Astrocyte (in vitro differentiated cells and primary cell): ENCODE measurements at regions not wholly inside any gene's neighbourhood (a gene's known extent, or its start where the extent isn't known, plus 50 kb on each side); places are given as distances from the start of the nearest gene placed in this dataset.
A peak's percentile ranks its signal among the peaks of the same experiment; 100 is the strongest.

Experiments
- DNase-seq: peaks from one replicate; pipeline ENCODE4 v3.0.0-alpha.2; 2010; ENCODE audit warnings: low read depth
- FAIRE-seq: peaks from 2 replicates; lab custom pipeline; 2011; peaks lifted over from hg19 to GRCh38; lab: Jason Lieb, UNC
- H2AFZ ChIP-seq: 2 replicates; pipeline ENCODE4 v1.6.0; 2012; ENCODE audit warnings: low read depth, low read length, inconsistent platforms
- H3K27ac ChIP-seq: 2 replicates; pipeline ENCODE4 v1.5.1; 2011; ENCODE audit warnings: low read depth, low read length, inconsistent platforms
- H3K27me3 ChIP-seq: 2 replicates; pipeline ENCODE4 v1.6.0; 2011; ENCODE audit warnings: low read length, inconsistent platforms; ENCODE audit not compliant: insufficient read depth
- H3K36me3 ChIP-seq: 2 replicates; pipeline ENCODE4 v1.5.1; 2011; ENCODE audit warnings: low read length, inconsistent platforms; ENCODE audit not compliant: insufficient read depth
- H3K4me1 ChIP-seq: 2 replicates; pipeline ENCODE4 v1.5.1; 2011; ENCODE audit warnings: low read length, inconsistent platforms; ENCODE audit not compliant: insufficient read depth
- H3K4me2 ChIP-seq: 2 replicates; pipeline ENCODE4 v1.6.0; 2012; ENCODE audit warnings: low read length, inconsistent platforms
- H3K4me3 ChIP-seq: 2 replicates; pipeline ENCODE4 v1.5.1; 2011; ENCODE audit warnings: low read depth, mild to moderate bottlenecking, low read length, inconsistent platforms; ENCODE audit not compliant: insufficient read depth
- H3K79me2 ChIP-seq: 2 replicates; pipeline ENCODE4 v1.6.0; 2012; ENCODE audit warnings: mild to moderate bottlenecking, low read length, inconsistent platforms; ENCODE audit not compliant: insufficient read depth
- H3K9ac ChIP-seq: 2 replicates; pipeline ENCODE4 v1.6.0; 2012; ENCODE audit warnings: mild to moderate bottlenecking, low read length, inconsistent platforms
- H3K9me3 ChIP-seq: 2 replicates; pipeline ENCODE4 v1.5.1; 2012; ENCODE audit warnings: low read depth, mild to moderate bottlenecking, low read length, inconsistent platforms; ENCODE audit not compliant: insufficient read depth
- H4K20me1 ChIP-seq: 2 replicates; pipeline ENCODE4 v1.6.0; 2012; ENCODE audit warnings: low read length, inconsistent platforms; ENCODE audit not compliant: insufficient read depth
- H3K27ac Mint-ChIP-seq: one replicate; pipeline ENCODE4 v1.8.0; 2021; ENCODE audit warnings: mild to moderate bottlenecking, mixed read lengths; ENCODE audit not compliant: unreplicated experiment
- H3K27me3 Mint-ChIP-seq: one replicate; pipeline ENCODE4 v1.8.0; 2021; ENCODE audit warnings: low read depth, mixed read lengths; ENCODE audit not compliant: unreplicated experiment
- H3K36me3 Mint-ChIP-seq: one replicate; pipeline ENCODE4 v1.8.0; 2021; ENCODE audit warnings: low read depth, mixed read lengths; ENCODE audit not compliant: unreplicated experiment
- H3K4me1 Mint-ChIP-seq: one replicate; pipeline ENCODE4 v1.8.0; 2021; ENCODE audit warnings: low read depth, mixed read lengths; ENCODE audit not compliant: unreplicated experiment
- H3K4me3 Mint-ChIP-seq: one replicate; pipeline ENCODE4 v1.8.0; 2021; ENCODE audit warnings: mild to moderate bottlenecking, moderate library complexity, mixed read lengths; ENCODE audit not compliant: unreplicated experiment
- H3K9me3 Mint-ChIP-seq: one replicate; pipeline ENCODE4 v1.8.0; 2021; ENCODE audit warnings: mild to moderate bottlenecking, mixed read lengths; ENCODE audit not compliant: unreplicated experiment
- CTCF ChIP-seq: IDR thresholded peaks from 2 replicates; pipeline ENCODE4 v1.5.1; 2011; ENCODE audit warnings: low read depth, mild to moderate bottlenecking, inconsistent platforms, low read length, moderate library complexity; ENCODE audit not compliant: insufficient read depth
- EZH2 ChIP-seq: IDR thresholded peaks from 2 replicates; pipeline ENCODE4 v1.6.1; 2012; ENCODE audit warnings: mild to moderate bottlenecking, low read length, inconsistent platforms; ENCODE audit not compliant: insufficient read depth

GRCh38 chr19:31148671-31149070, 200.6 kb downstream of the TSHZ3 start:
- Histone ChIP-seq H3K4me3 (no peak overlapping the region), H3K79me2 (no peaks in the 10 kb centered on the region), H2AFZ (no peak overlapping the region), H3K36me3 (no peaks in the 10 kb centered on the region), H3K27ac (no peak overlapping the region), H3K9ac (no peak overlapping the region), H4K20me1 (no peaks in the 10 kb centered on the region), H3K4me1 (no peaks in the 10 kb centered on the region), H3K27me3 (no peaks in the 10 kb centered on the region), H3K9me3 (peaks cover 2% of the 10 kb centered on the region), H3K4me2 (no peak overlapping the region)
- Mint-ChIP-seq H3K4me3 (no peak overlapping the region), H3K36me3 (peaks cover 3% of the 10 kb centered on the region), H3K27ac (no peak overlapping the region), H3K27me3 (peaks cover 9% of the 10 kb centered on the region), H3K9me3 (no peaks in the 10 kb centered on the region), H3K4me1 (no peaks in the 10 kb centered on the region)
- no peak for DNase-seq
- FAIRE-seq: no peak
- TF ChIP-seq CTCF (no peak), EZH2 (no peak)

GRCh38 chr19:31147234-31147633, 202.0 kb downstream of the TSHZ3 start:
- H3K9me3 Mint-ChIP-seq: peaks cover 2% of the 10 kb centered on the region
- H3K9ac ChIP-seq: no peak overlapping the region
- TF ChIP-seq CTCF (no peak), EZH2 (no peak)
- no peaks in the 10 kb centered on the region for H3K4me1 ChIP-seq
- no peak overlapping the region for H2AFZ ChIP-seq
- no peaks in the 10 kb centered on the region for H3K9me3 ChIP-seq
- peaks cover 9% of the 10 kb centered on the region for H3K27me3 Mint-ChIP-seq
- no peak overlapping the region for H3K27ac ChIP-seq
- H4K20me1 ChIP-seq: no peaks in the 10 kb centered on the region
- H3K36me3 ChIP-seq: no peaks in the 10 kb centered on the region
- H3K4me3 ChIP-seq: no peak overlapping the region
- no peak overlapping the region for H3K4me2 ChIP-seq
- peaks cover 3% of the 10 kb centered on the region for H3K36me3 Mint-ChIP-seq
- no peak for FAIRE-seq
- H3K4me3 Mint-ChIP-seq: no peak overlapping the region
- no peaks in the 10 kb centered on the region for H3K79me2 ChIP-seq
- no peaks in the 10 kb centered on the region for H3K4me1 Mint-ChIP-seq
- no peaks in the 10 kb centered on the region for H3K27me3 ChIP-seq
- no peak for DNase-seq
- no peak overlapping the region for H3K27ac Mint-ChIP-seq

GRCh38 chr19:31146546-31147183, 202.6 kb downstream of the TSHZ3 start:
- peaks cover 9% of the 10 kb centered on the region for H3K27me3 Mint-ChIP-seq
- H3K4me3 ChIP-seq: no peak overlapping the region
- H3K27me3 ChIP-seq: no peaks in the 10 kb centered on the region
- no peak overlapping the region for H3K27ac ChIP-seq
- H3K4me2 ChIP-seq: no peak overlapping the region
- H3K36me3 ChIP-seq: no peaks in the 10 kb centered on the region
- peaks cover under 1% of the 10 kb centered on the region for H3K4me1 ChIP-seq
- no peaks in the 10 kb centered on the region for H4K20me1 ChIP-seq
- H3K27ac Mint-ChIP-seq: no peak overlapping the region
- H3K9ac ChIP-seq: no peak overlapping the region
- H3K9me3 Mint-ChIP-seq: peaks cover 2% of the 10 kb centered on the region
- FAIRE-seq (no peak), DNase-seq (no peak)
- no peaks in the 10 kb centered on the region for H3K79me2 ChIP-seq
- H3K4me3 Mint-ChIP-seq: no peak overlapping the region
- no peaks in the 10 kb centered on the region for H3K9me3 ChIP-seq
- H2AFZ ChIP-seq: peak overlapping the region; percentile 14
- peaks cover under 1% of the 10 kb centered on the region for H3K4me1 Mint-ChIP-seq
- TF ChIP-seq CTCF (no peak), EZH2 (no peak)
- peaks cover 3% of the 10 kb centered on the region for H3K36me3 Mint-ChIP-seq
